GM19043 (cell line): ENCODE measurements at regions not wholly inside any gene's neighbourhood (a gene's known extent, or its start where the extent isn't known, plus 50 kb on each side); places are given as distances from the start of the nearest gene placed in this dataset.

ENCODE experiments used
- ATAC-seq: cut with Tn5 transposase; IDR thresholded peaks from one replicate; pipeline ENCODE4 v1.9.1; 2021; ENCODE audit warnings: low read depth; ENCODE audit not compliant: unreplicated experiment

GRCh38 chr5:167716126-167716775 is 575.2 kb upstream of the WWC1 start:
- no peak for ATAC-seq

- no peak for ATAC-seq
Measured at GRCh38 chr5:167720259-167720658, 571.2 kb upstream of the WWC1 start.

- ATAC-seq, result no peak
Measured at GRCh38 chr5:167720676-167721260, 570.7 kb upstream of the WWC1 start.

GRCh38 chr5:167721926-167722440 is 569.5 kb upstream of the WWC1 start:
- ATAC-seq, result no peak

- peak; percentile 99 for ATAC-seq
Measured at GRCh38 chr5:167723254-167723871, 568.1 kb upstream of the WWC1 start.

- no peak for ATAC-seq
Measured at GRCh38 chr5:167725264-167725663, 566.2 kb upstream of the WWC1 start.

- no peak for ATAC-seq
Measured at GRCh38 chr5:167725741-167726140, 565.7 kb upstream of the WWC1 start.

- no peak for ATAC-seq
Measured at GRCh38 chr5:167726642-167727041, 564.8 kb upstream of the WWC1 start.

- no peak for ATAC-seq
Measured at GRCh38 chr5:167730121-167730520, 561.3 kb upstream of the WWC1 start.

GRCh38 chr5:167730656-167731055 is 560.8 kb upstream of the WWC1 start:
- ATAC-seq, result no peak

GRCh38 chr5:167731951-167732350 is 559.5 kb upstream of the WWC1 start:
- ATAC-seq, result no peak

- no peak for ATAC-seq
Measured at GRCh38 chr5:167732499-167732898, 558.9 kb upstream of the WWC1 start.

- no peak for ATAC-seq
Measured at GRCh38 chr5:167736992-167737391, 554.5 kb upstream of the WWC1 start.

GRCh38 chr5:167743695-167744464 is 547.6 kb upstream of the WWC1 start:
- no peak for ATAC-seq

- no peak for ATAC-seq
Measured at GRCh38 chr5:167745868-167746267, 545.6 kb upstream of the WWC1 start.

- no peak for ATAC-seq
Measured at GRCh38 chr5:167750586-167750985, 540.9 kb upstream of the WWC1 start.

GRCh38 chr5:167752936-167753335 is 538.5 kb upstream of the WWC1 start:
- ATAC-seq, result no peak

- no peak for ATAC-seq
Measured at GRCh38 chr5:167753725-167754490, 537.5 kb upstream of the WWC1 start.

- no peak for ATAC-seq
Measured at GRCh38 chr5:167754501-167755021, 536.9 kb upstream of the WWC1 start.

GRCh38 chr5:167755420-167755819 is 536.0 kb upstream of the WWC1 start:
- ATAC-seq, result no peak
